SK-MEL-5 (cell line): ENCODE measurements at regions not wholly inside any gene's neighbourhood (a gene's known extent, or its start where the extent isn't known, plus 50 kb on each side); places are given as distances from the start of the nearest gene placed in this dataset.

ENCODE experiments used
- DNase-seq: peaks from one replicate; pipeline ENCODE4 v3.0.0-alpha.2; 2016; ENCODE audit warnings: low read depth, low spot score
- in situ Hi-C: cut with HindIII; loops from 2 replicates; pipeline ENCODE4 v1.10.0; 2016; ENCODE audit warnings: low sequenced_read_pairs, high pct_unique_total_duplicates, low pct_unique_long_range_greater_than_20kb

DNA sequence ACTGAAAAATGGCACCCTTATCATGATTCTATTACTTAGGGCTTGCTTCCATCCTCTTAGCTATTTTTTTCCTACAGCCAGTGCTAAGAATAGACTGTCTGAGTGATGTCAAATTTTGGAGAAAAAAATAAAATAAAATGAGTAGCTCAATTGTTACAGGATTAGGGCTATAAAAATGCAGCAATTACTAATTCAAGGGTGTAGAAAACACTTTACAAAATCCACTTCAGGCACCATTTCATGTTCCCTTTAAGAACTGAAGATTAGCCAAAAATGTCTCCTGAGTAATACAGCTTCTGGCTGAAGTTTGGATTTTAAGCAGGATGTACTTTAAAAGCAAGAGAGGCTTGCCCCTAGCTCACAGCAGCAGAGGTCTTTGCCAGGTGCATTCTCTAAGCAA lies 240.5 kb upstream of the IRX1 start:
- DNase-seq, result no peak
- in situ Hi-C loops, result no loop called here

- no peak for DNase-seq
- in situ Hi-C loops, result no loop called here
Measured at GRCh38 chr5:3354606-3355005, 241.0 kb upstream of the IRX1 start.

DNA sequence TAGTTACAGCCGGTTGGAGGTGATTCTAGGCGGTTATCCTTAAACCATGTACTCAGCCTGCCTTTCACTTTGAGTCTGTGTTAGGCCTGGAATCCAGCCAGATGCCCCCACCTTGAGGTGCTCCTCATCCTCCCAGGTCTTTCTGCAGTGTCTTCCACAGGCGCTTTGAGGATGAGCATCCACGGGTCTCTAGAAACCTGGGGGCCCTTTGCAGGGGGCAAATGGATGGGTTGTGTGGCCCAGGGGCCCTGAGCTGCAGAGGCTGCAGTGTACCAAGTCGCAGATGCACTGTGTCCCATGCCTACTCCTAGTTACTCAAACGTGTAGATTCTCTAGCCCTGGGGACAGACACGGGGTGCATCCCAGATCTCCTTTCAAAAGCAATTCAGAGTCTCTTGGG lies 242.1 kb upstream of the IRX1 start:
- DNase-seq, result no peak
- in situ Hi-C loops, result no loop called here

DNA sequence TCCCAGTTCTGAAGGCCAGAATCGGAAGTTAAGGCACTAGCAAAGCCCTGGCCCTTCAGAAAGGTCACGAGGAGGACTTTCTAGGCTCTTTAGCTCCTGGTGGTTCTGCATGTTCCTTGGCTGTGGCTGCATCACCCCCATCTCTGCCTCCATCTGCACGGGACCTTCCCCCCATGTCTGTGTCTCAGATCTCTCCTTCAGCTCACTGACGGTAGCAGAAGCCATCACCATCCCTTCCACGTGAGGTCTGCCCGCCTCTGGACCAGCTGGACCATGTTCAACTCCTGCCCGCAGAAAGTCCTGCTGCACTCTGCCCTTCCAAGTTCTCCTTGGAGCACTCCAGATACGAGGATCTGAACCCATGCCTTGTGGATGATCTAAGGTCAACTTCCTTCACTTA lies 242.9 kb upstream of the IRX1 start:
- in situ Hi-C loops, result no loop called here
- no peak for DNase-seq

DNA sequence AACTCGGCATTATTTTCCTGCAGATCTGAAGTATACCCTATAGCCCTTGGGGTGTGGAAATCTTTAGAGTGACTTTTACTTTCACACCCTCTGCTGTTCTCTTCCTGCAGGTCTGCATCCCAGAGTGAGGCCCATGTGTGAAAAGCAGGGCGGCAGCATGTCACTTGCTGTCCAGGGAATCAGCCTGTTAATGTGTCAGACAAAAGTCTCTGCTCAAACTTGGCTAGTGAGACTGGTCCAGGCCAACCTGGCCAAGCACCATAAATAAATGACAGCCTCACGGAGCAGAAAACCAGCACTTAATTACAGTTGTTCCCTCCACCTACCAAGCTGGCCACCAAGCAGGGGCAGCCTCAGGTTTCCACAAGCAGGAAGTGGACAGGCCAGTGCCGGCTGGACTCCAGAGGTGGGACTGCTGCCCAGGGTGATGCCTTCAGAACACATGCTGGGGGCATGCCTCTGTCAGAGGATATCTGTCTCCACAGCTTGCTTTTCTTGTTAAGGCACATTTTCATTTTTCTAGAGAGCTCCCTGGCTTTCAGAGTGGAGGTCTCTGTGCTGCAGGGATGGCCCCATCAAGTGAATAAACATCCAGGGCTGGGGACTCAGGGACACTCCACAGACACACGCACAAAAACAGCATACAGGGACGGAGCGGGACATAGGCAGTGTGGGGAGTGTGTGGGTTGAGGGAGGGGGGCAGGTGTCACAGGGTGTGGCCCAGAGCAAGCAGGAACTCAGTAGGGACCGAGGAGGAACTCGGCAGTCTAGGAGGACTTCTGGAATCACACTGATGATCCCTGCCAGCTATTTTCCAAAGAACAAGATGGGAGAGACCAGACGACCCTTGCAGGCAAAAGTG lies 243.8 kb upstream of the IRX1 start:
- in situ Hi-C loops, result no loop called here
- DNase-seq, result no peak

- no peak for DNase-seq
- in situ Hi-C loops, result no loop called here
Measured at GRCh38 chr5:3350781-3351180, 244.9 kb upstream of the IRX1 start.

GRCh38 chr5:3349704-3350565 lies 245.7 kb upstream of the IRX1 start:
- in situ Hi-C loops, result no loop called here

DNA sequence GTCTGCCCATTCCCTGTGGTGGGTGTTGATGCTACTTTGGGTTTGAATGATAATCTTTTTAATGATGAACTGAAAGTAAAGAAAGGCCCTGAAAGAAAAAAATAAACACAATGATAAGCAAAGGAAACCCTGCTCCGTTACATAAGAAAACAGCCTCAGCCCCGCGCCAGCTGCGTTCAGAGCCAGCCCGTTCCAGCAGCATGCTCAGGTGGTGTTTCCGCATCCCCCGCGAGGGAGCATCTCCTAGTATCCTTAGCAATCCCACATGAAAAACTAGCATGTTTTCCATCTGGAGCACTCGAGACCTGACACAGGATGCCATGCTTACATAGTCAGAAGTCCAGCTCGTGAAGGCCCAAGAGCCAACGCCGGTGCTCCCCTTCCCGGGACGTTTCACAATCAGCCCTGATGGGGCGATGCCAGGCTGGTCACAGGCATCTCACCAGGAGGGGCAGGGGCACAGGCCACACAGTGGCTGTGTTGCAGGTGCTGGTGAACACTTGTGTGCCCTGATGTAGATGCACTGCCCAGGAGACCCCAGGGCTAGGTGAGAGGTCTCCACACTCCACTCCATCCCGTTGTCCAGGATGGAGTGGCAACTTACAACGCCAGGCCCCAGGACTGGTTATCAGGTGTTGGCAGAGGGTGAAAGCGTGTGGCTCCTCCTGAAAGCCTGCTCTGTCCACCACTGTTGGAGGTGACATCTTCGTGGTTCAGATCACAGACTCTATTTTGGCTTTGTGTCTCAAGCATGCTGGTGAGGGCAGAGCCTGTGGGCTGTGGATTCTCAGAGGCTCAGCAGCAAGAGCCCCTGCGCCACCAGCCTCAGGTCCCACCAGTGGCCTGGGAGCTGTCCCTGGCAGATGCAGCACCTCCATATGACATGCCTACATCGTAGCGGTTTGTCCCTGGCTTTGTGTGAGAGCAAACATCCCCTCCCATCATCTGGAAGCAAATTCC lies 246.8 kb upstream of the IRX1 start:
- DNase-seq, result no peak
- in situ Hi-C loops, result no loop called here

More at GRCh38 chr5:3349704-3350565, 245.7 kb upstream of the IRX1 start:
- DNase-seq, result no peak

GRCh38 chr5:3347741-3348140 lies 247.9 kb upstream of the IRX1 start:
- in situ Hi-C loops, result no loop called here
- no peak for DNase-seq

DNA sequence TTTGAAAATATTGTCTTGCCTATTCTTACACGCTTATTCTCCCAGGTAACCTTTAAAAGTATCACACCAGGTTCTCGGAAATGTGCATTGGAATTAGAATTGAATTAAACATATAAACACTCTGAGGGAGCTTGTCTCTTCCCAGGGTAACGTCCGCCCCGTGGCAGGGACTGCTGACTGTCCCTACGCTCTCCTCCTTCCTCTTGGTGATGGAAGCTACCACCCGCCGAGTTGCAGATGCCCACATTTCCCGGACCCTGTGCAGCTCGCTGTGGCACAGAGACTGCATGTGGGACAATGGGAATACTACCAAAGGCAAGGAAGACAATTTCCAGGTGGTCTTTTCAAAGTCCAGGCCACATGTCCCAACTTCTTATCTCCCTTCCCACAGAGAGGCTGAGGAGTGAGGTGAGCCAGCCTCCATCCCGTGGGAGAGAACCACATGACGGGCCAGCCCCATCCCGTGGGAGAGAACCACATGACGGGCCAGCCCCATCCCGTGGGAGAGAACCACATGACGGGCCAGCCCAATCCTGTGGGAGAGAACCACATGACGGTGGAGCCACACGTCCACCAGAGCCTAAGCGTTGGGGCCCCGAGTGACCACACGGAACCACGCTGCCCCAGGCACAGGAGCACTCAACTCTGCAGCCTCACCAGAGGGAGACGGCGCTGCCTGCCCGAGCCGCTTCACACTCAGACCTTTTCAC lies 249.4 kb upstream of the IRX1 start:
- in situ Hi-C loops, result no loop called here
- DNase-seq, result no peak

DNA sequence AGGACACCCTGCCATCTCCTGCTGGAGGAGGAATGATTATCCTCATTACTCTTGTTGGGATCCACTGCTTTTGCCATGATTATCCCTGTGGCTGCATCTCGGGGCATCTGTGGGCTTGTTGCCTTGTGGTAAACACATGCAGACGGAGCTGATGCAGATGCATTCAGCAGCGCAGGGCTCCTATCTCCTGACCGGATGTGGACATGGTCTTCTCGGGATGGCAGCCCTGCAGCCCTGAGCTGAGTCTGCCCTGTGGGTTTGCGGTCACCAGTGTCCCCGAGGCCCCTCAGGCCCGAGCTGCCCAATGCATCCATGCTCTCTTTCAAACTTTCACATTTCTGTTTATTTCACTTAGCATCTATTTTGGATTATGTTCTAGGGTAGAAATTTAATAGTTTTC lies 250.4 kb upstream of the IRX1 start:
- in situ Hi-C loops, result no loop called here
- no peak for DNase-seq

DNA sequence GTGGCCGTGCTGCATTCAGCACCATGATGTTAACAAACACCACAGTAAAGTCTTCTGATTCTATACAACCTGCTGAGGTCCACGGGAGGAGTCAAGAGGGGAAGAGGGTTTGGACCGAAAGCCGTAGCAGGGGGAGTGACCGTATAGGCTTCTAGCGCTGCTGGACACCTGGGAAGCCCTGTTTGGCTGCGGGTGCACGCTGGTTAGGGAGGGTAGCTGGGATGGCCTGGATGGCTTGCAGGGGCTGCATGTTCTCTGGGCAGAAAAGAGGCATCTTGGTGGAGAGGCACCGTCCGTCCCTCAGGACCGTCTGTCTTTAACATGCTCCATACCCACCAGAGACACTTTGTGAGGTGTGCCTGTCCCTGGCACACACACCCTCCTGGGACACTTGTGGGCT lies 251.0 kb upstream of the IRX1 start:
- in situ Hi-C loops, result no loop called here
- DNase-seq, result no peak

DNA sequence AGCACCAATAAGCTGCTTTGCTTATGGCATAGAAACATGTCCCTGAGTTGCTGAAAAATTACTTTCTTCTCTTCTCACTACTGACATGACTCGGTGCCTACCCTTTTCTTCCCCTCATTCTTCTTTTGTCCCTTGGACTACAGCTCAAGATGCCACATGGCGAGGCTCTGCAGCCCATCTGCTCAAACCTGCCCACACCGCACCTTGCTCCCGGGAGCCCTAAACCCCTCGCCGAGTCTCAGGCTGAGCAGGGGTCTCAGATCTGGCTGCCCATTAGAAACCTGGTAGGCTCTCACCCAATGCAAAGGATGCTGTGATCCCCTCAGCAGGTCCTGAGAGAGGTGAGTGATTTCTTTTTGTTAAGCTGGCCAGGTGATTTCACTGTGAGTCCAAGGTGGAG lies 251.7 kb upstream of the IRX1 start:
- DNase-seq, result no peak
- in situ Hi-C loops, result no loop called here

DNA sequence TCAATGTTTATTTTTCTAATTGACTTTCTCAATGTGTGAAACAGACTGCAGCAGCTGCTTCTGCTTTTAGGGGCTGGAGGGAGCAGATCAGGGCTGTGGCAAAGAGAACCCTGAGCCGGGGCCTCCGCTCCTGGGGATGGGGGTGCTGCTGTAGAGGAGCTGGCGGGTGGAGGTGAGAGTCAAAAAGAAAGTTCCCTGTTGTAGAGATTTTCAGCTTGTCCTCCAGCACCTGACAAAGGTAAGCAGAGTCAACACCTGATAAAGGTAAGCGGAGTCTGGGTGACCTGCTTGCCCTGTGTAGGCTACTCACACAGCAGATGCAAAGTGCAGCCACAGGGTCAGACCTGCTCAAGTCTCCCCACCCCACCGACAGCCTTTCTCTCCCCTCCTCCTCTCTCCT lies 252.4 kb upstream of the IRX1 start:
- in situ Hi-C loops, result no loop called here
- no peak for DNase-seq

- in situ Hi-C loops, result no loop called here
- DNase-seq, result no peak
Measured at GRCh38 chr5:3342271-3343100, 253.1 kb upstream of the IRX1 start.

DNA sequence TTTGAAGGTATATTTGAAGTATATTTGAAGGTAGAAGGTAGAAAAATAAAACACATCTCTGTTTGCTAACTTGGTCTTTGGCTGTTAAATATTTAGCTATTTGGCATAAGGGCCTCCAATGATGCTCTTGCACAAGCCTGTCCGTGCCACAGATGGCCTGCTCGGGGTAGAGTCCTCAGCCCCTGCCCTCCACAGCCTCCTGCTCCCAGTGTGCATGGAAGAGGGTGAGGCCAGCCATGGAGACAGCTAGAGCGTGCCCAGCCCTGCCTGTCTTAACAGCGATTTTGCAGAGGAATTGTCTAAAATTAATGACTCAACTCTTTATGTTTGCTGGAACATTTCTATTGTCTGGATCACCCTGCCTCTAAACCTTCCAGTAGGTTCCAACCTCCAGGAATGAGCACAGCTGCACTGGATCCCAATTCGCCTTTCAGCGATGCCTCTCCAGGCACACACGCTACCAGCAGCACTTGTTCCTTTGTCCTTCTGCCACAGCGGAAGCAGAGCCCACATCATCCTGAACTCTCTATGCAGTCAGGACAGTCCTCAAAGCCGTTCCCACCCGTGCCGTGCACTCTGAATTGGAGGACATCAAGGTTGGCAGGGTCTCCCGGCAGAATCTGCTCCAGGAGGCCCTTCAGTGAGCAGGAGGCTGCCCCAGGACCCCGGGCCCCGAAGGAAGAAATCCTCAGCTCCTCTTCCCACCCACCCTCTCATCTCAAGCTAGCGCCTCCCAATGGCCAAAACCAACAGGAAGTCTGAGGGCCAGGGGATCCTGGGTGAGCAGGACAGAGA lies 254.0 kb upstream of the IRX1 start:
- in situ Hi-C loops, result no loop called here
- no peak for DNase-seq
